Neural cell (in vitro differentiated cells): ENCODE measurements at regions not wholly inside any gene's neighbourhood (a gene's known extent, or its start where the extent isn't known, plus 50 kb on each side); places are given as distances from the start of the nearest gene placed in this dataset.

Experiments
- H2AFZ ChIP-seq: fragments of 200-600, 300-800 bp; sonication (generic), shearing (Covaris generic); 2 replicates; pipeline ENCODE4 v1.6.0; 2014; ENCODE audit warnings: low read depth, mild to moderate bottlenecking, antibody characterized with exemption, low read length, moderate library complexity
- H3F3A ChIP-seq: fragments of 200-600 bp; shearing (Covaris generic); 2 replicates; pipeline ENCODE4 v1.6.1; 2016; ENCODE audit warnings: mild to moderate bottlenecking, moderate library complexity, mixed read lengths, antibody characterized with exemption, low read length; ENCODE audit not compliant: insufficient read depth, poor library complexity, severe bottlenecking
- H3K27ac ChIP-seq: fragments of 200-600, 300-800 bp; sonication (generic), shearing (Covaris generic); 2 replicates; pipeline ENCODE4 v1.5.1; 2014; ENCODE audit warnings: mild to moderate bottlenecking, low read length, moderate library complexity
- H3K27me3 ChIP-seq: fragments of 300-800, 200-600 bp; sonication (generic), shearing (Covaris generic); 2 replicates; pipeline ENCODE4 v1.6.0; 2014; ENCODE audit warnings: mild to moderate bottlenecking, low read depth, low read length, moderate library complexity; ENCODE audit not compliant: insufficient read depth
- H3K36me3 ChIP-seq: fragments of 300-800, 200-600 bp; sonication (generic), shearing (Covaris generic); 2 replicates; pipeline ENCODE4 v1.5.1; 2014; ENCODE audit warnings: mild to moderate bottlenecking, antibody characterized with exemption, low read length, moderate library complexity; ENCODE audit not compliant: insufficient read depth
- H3K4me2 ChIP-seq: fragments of 300-800, 200-600 bp; sonication (generic), shearing (Covaris generic); 2 replicates; pipeline ENCODE4 v1.6.0; 2014; ENCODE audit warnings: mild to moderate bottlenecking, low read length
- H3K4me3 ChIP-seq: fragments of 300-800, 200-600 bp; sonication (generic), shearing (Covaris generic); 2 replicates; pipeline ENCODE4 v1.5.1; 2014; ENCODE audit warnings: mild to moderate bottlenecking, low read length, moderate library complexity
- H3K79me2 ChIP-seq: fragments of 200-600 bp; shearing (Covaris generic); replicated peaks from 2 replicates; pipeline ENCODE4 v1.6.0; 2014; ENCODE audit warnings: mild to moderate bottlenecking, low read length, moderate library complexity; ENCODE audit not compliant: insufficient read depth
- H3K9ac ChIP-seq: fragments of 300-800, 200-600 bp; sonication (generic), shearing (Covaris generic); 2 replicates; pipeline ENCODE4 v1.6.1; 2016; ENCODE audit warnings: mild to moderate bottlenecking, low read length, mixed read lengths
- H3K9me2 ChIP-seq: fragments of 200-600 bp; shearing (Covaris generic); 2 replicates; pipeline ENCODE4 v1.6.1; 2016; ENCODE audit warnings: mild to moderate bottlenecking, low read length, mixed read lengths; ENCODE audit not compliant: insufficient read depth
- H3K9me3 ChIP-seq: fragments of 200-600, 300-800 bp; sonication (generic), shearing (Covaris generic); 2 replicates; pipeline ENCODE4 v1.6.1; 2016; ENCODE audit warnings: mild to moderate bottlenecking, mixed run types, low read length, moderate library complexity, mixed read lengths
- H4K20me1 ChIP-seq: fragments of 200-600 bp; shearing (Covaris generic); 2 replicates; pipeline ENCODE4 v1.6.1; 2016; ENCODE audit warnings: mild to moderate bottlenecking, mixed run types; ENCODE audit not compliant: insufficient read depth
- EP300 ChIP-seq: fragments of 450-650 bp; conservative IDR thresholded peaks from 2 replicates; pipeline ENCODE4 v1.6.1; 2014; ENCODE audit warnings: antibody characterized with exemption, mild to moderate bottlenecking, moderate library complexity; ENCODE audit not compliant: poor library complexity, severe bottlenecking
- EZH2 ChIP-seq: fragments of 200-600, 300-800 bp; shearing (Covaris generic), sonication (generic); IDR thresholded peaks from 2 replicates; pipeline ENCODE4 v1.6.1; 2014; ENCODE audit warnings: antibody characterized with exemption, low read length, borderline replicate concordance, mild to moderate bottlenecking; ENCODE audit not compliant: insufficient read depth, poor library complexity, severe bottlenecking
- MXI1 ChIP-seq: fragments of 450-650 bp; conservative IDR thresholded peaks from 2 replicates; pipeline ENCODE4 v1.6.1; 2014; ENCODE audit warnings: antibody characterized with exemption, mild to moderate bottlenecking; ENCODE audit not compliant: poor library complexity, severe bottlenecking
- POLR2AphosphoS5 ChIP-seq: IDR thresholded peaks from 2 replicates; pipeline ENCODE4 v1.6.1; 2012
- RAD21 ChIP-seq: fragments of 450-650 bp; conservative IDR thresholded peaks from 2 replicates; pipeline ENCODE4 v1.6.1; 2014; ENCODE audit warnings: antibody characterized with exemption, mild to moderate bottlenecking, moderate library complexity
- SMC3 ChIP-seq: fragments of 450-650 bp; conservative IDR thresholded peaks from 2 replicates; pipeline ENCODE4 v1.6.1; 2014; ENCODE audit warnings: antibody characterized with exemption, mild to moderate bottlenecking, moderate library complexity; ENCODE audit not compliant: poor library complexity
- TAF1 ChIP-seq: IDR thresholded peaks from 2 replicates; pipeline ENCODE4 v1.6.1; 2012; ENCODE audit warnings: low read depth
- TF ChIP-seq, protein P1 (sequence below): fragments of 450-650 bp; IDR thresholded peaks from 2 replicates; pipeline ENCODE4 v1.5.1; 2014; ENCODE audit warnings: antibody characterized with exemption, mild to moderate bottlenecking, moderate library complexity; ENCODE audit not compliant: poor library complexity, severe bottlenecking
- TF ChIP-seq, protein P2 (sequence below): IDR thresholded peaks from 2 replicates; pipeline ENCODE4 v1.6.1; 2012; ENCODE audit warnings: borderline replicate concordance

DNA sequence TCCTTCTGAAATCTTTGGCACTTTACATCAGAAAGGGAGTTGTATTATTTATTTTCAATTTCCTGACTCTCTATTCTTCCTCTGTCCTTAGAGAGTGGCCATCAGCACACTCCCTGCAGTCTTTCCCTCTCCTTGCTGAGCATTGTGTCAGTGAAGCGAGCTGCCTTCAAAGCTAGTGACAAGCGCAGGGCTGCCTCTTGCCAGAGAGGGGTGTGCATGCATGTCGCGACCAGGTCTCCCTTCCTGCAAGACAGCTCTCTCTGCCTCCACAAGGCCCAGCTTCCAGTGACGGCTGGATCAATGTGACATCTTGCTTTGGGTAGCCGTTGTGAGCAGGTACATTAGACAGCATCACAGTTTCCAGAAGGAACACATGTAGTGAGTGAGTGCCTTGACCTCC, 810.9 kb upstream of the TENM3 start:
- peak overlapping the region; percentile 41 for H3K4me2 ChIP-seq
- H3K27ac ChIP-seq: peak overlapping the region; percentile 61
- H3K9me2 ChIP-seq: no peaks in the 10 kb centered on the region

DNA sequence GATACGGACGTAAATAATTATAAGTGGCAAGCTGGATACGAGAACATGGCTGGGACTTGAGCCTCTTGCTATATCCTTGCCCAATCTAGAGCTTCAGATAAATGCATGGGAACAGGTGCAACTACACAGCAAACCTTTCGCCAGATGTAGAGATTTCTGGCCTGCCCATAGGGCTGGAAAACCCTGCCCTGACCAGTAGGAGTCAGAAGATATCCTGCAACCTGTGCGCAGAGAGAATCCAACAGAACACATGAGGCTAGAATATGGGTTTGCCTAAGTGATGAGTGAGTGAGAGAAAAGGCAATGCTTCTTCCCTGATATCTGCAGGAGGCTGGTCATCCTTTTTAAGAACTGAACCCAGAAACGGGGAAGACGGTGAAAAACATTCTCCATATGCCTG, 805.3 kb upstream of the TENM3 start:
- no peaks in the 10 kb centered on the region for H3K9me2 ChIP-seq
- no peaks in the 10 kb centered on the region for H3K9me3 ChIP-seq
- no peaks in the 10 kb centered on the region for H3K36me3 ChIP-seq
- no peaks in the 10 kb centered on the region for H3K27me3 ChIP-seq
- H3K9ac ChIP-seq: no peak overlapping the region
- no peak overlapping the region for H3K27ac ChIP-seq
- no peak for TF ChIP-seq RAD21
- no peak for TF ChIP-seq EP300
- no peak for TF ChIP-seq TAF1
- TF ChIP-seq, protein P1, sequence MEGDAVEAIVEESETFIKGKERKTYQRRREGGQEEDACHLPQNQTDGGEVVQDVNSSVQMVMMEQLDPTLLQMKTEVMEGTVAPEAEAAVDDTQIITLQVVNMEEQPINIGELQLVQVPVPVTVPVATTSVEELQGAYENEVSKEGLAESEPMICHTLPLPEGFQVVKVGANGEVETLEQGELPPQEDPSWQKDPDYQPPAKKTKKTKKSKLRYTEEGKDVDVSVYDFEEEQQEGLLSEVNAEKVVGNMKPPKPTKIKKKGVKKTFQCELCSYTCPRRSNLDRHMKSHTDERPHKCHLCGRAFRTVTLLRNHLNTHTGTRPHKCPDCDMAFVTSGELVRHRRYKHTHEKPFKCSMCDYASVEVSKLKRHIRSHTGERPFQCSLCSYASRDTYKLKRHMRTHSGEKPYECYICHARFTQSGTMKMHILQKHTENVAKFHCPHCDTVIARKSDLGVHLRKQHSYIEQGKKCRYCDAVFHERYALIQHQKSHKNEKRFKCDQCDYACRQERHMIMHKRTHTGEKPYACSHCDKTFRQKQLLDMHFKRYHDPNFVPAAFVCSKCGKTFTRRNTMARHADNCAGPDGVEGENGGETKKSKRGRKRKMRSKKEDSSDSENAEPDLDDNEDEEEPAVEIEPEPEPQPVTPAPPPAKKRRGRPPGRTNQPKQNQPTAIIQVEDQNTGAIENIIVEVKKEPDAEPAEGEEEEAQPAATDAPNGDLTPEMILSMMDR: no peak
- TF ChIP-seq MXI1: no peak
- no peak for TF ChIP-seq POLR2AphosphoS5
- TF ChIP-seq, protein P2, sequence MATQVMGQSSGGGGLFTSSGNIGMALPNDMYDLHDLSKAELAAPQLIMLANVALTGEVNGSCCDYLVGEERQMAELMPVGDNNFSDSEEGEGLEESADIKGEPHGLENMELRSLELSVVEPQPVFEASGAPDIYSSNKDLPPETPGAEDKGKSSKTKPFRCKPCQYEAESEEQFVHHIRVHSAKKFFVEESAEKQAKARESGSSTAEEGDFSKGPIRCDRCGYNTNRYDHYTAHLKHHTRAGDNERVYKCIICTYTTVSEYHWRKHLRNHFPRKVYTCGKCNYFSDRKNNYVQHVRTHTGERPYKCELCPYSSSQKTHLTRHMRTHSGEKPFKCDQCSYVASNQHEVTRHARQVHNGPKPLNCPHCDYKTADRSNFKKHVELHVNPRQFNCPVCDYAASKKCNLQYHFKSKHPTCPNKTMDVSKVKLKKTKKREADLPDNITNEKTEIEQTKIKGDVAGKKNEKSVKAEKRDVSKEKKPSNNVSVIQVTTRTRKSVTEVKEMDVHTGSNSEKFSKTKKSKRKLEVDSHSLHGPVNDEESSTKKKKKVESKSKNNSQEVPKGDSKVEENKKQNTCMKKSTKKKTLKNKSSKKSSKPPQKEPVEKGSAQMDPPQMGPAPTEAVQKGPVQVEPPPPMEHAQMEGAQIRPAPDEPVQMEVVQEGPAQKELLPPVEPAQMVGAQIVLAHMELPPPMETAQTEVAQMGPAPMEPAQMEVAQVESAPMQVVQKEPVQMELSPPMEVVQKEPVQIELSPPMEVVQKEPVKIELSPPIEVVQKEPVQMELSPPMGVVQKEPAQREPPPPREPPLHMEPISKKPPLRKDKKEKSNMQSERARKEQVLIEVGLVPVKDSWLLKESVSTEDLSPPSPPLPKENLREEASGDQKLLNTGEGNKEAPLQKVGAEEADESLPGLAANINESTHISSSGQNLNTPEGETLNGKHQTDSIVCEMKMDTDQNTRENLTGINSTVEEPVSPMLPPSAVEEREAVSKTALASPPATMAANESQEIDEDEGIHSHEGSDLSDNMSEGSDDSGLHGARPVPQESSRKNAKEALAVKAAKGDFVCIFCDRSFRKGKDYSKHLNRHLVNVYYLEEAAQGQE: no peak
- TF ChIP-seq SMC3: no peak
- TF ChIP-seq EZH2: no peak
- H2AFZ ChIP-seq: no peak overlapping the region
- no peaks in the 10 kb centered on the region for H3F3A ChIP-seq
- H3K4me3 ChIP-seq: no peak overlapping the region
- H4K20me1 ChIP-seq: no peaks in the 10 kb centered on the region
- H3K79me2 ChIP-seq: no peaks in the 10 kb centered on the region
- H3K4me2 ChIP-seq: no peak overlapping the region

More for the DNA sequence above, 810.9 kb upstream of the TENM3 start:
- H3F3A ChIP-seq: no peaks in the 10 kb centered on the region
- H3K9me3 ChIP-seq: no peaks in the 10 kb centered on the region
- peak overlapping the region; percentile 42 for H3K4me3 ChIP-seq
- H4K20me1 ChIP-seq: no peaks in the 10 kb centered on the region
- H3K9ac ChIP-seq: peak overlapping the region; percentile 36
- no peaks in the 10 kb centered on the region for H3K27me3 ChIP-seq
- TF ChIP-seq EP300: peak; percentile 73
- peak; percentile 39 for TF ChIP-seq RAD21
- TF ChIP-seq MXI1: peak; percentile 20
- TF ChIP-seq, protein P2: no peak
- TF ChIP-seq, protein P1: peak; percentile 25
- peak; percentile 36 for TF ChIP-seq SMC3
- TF ChIP-seq TAF1: no peak
- peak; percentile 47 for TF ChIP-seq POLR2AphosphoS5
- H3K79me2 ChIP-seq: no peaks in the 10 kb centered on the region
- H2AFZ ChIP-seq: no peak overlapping the region
- no peaks in the 10 kb centered on the region for H3K36me3 ChIP-seq
